ENCODE measurements at regions not wholly inside any gene's neighbourhood (a gene's known extent, or its start where the extent isn't known, plus 50 kb on each side); places are given as distances from the start of the nearest gene placed in this dataset.
"Not testable (repeated sequence)": the region's sequence is repeated elsewhere in the genome, so short reads cannot be mapped to it uniquely, and the experiment has no call there.

- H3K27ac ChIP-seq (replicated peaks); DNase-seq (ENCODE audit: low read depth in 1 of 2, low spot score in 1 of 2); H3K27me3 ChIP-seq (ENCODE audit: insufficient read depth, poor library complexity, severe bottlenecking); H3K4me3 ChIP-seq (replicated peaks; ENCODE audit: insufficient read depth, low read length): not testable (repeated sequence)
Measured at GRCh38 chr10:46774945-46775667, 136.1 kb upstream of the PTPN20 start.

DNA sequence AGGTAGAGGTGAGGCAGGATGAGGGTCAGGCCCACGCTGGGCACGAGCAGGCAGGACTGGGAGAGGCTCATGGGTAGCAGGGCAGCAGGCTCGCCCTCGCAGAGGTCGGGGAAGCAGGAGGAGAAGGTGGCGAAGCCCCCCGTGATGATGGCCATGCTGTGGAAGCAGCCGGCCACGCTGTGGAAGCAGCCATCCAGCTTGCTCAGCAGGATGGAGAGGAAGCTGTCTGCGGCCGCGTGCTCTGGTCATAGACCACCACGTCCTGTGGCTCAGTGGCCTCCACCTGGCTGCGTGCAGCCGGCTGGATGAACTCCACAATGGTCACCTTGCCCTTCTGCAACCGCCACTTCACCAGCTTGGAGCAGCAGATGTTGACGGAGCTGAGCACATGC is 135.6 kb upstream of the PTPN20 start:
- not testable (repeated sequence) for H3K4me3 ChIP-seq (replicated peaks; ENCODE audit: insufficient read depth, low read length); DNase-seq (ENCODE audit: low read depth in 1 of 2, low spot score in 1 of 2); H3K27me3 ChIP-seq (ENCODE audit: insufficient read depth, poor library complexity, severe bottlenecking); H3K27ac ChIP-seq (replicated peaks)

DNA sequence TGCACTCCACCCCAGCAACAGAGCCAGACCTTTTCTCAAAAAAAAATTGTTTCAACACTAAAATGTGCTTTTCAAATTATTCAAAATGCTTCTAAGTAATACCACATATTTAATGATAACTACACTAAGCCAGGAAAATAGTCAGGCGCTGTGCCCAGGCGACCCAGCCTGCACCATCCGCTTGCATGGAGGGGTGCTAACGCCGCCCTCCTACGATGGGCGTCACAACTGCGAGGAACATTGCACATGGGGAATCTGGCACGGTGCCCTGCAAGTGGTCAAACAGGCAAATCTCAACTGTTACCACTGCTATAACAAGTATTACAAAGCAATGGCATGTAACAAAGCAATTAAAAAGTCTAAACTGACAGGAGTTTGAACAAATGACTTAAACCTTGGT is 131.7 kb upstream of the PTPN20 start:
- peak in 1 of 2 experiments; percentile 44 for DNase-seq (ENCODE audit: low read depth in 1 of 2, low spot score in 1 of 2)
- H3K27me3 ChIP-seq (ENCODE audit: insufficient read depth, poor library complexity, severe bottlenecking); H3K4me3 ChIP-seq (replicated peaks; ENCODE audit: insufficient read depth, low read length); H3K27ac ChIP-seq (replicated peaks): not testable (repeated sequence)

- not testable (repeated sequence) for DNase-seq (ENCODE audit: low read depth in 1 of 2, low spot score in 1 of 2); H3K27me3 ChIP-seq (ENCODE audit: insufficient read depth, poor library complexity, severe bottlenecking); H3K27ac ChIP-seq (replicated peaks); H3K4me3 ChIP-seq (replicated peaks; ENCODE audit: insufficient read depth, low read length)
Measured at GRCh38 chr10:46780164-46780563, 131.1 kb upstream of the PTPN20 start.

DNA sequence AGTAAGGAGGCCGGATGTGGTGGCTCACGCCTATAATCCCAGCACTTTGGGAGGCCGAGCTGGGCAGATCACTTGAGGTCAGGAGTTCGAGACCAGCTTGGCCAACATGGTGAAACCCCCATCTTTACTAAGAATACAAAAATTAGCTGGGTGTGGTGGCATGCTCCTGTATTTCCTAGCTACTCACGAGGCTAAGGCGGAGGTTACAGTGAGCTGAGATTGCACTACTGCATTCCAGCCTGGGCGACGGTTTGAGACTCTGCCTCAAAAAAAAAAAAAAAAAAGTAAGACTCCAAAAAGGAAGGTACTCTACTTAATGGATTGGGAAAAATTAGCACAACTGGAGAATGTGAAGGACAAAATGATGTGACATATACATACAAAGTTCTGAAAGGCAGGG is 130.2 kb upstream of the PTPN20 start:
- H3K27me3 ChIP-seq (ENCODE audit: insufficient read depth, poor library complexity, severe bottlenecking); DNase-seq (ENCODE audit: low read depth in 1 of 2, low spot score in 1 of 2); H3K4me3 ChIP-seq (replicated peaks; ENCODE audit: insufficient read depth, low read length); H3K27ac ChIP-seq (replicated peaks): not testable (repeated sequence)

- not testable (repeated sequence) for DNase-seq (ENCODE audit: low read depth in 1 of 2, low spot score in 1 of 2)
Measured at GRCh38 chr10:46782001-46782874, 129.0 kb upstream of the PTPN20 start.

DNA sequence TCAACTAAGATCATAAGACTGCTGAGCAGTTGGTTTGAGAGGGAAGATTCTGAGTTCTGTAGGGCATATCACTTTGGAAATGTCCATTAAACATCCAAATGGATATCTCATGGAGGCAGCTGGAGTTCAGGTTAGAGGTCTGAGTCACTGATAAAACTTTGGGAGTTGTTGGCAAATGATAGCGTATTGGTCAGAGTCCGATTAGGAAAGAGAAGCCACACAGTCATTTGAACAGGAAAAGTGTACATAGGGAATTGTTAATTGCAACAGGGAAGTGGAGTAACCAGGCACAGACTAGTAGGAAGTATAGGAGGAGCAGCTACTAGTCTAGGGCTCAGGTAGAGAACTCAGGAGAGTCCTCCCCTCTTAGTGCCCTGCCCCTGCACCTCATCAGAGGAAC is 126.6 kb upstream of the PTPN20 start:
- not testable (repeated sequence) for H3K27ac ChIP-seq (replicated peaks); DNase-seq (ENCODE audit: low read depth in 1 of 2, low spot score in 1 of 2); H3K27me3 ChIP-seq (ENCODE audit: insufficient read depth, poor library complexity, severe bottlenecking); H3K4me3 ChIP-seq (replicated peaks; ENCODE audit: insufficient read depth, low read length)

More at GRCh38 chr10:46782001-46782874, 129.0 kb upstream of the PTPN20 start:
- not testable (repeated sequence) for H3K27ac ChIP-seq (replicated peaks); H3K4me3 ChIP-seq (replicated peaks; ENCODE audit: insufficient read depth, low read length); H3K27me3 ChIP-seq (ENCODE audit: insufficient read depth, poor library complexity, severe bottlenecking)

GRCh38 chr10:46786125-46786517 is 125.1 kb upstream of the PTPN20 start:
- H3K27me3 ChIP-seq (ENCODE audit: insufficient read depth, poor library complexity, severe bottlenecking); DNase-seq (ENCODE audit: low read depth in 1 of 2, low spot score in 1 of 2); H3K27ac ChIP-seq (replicated peaks): not testable (repeated sequence)
- peak overlapping the region; percentile 29 for H3K4me3 ChIP-seq (replicated peaks; ENCODE audit: insufficient read depth, low read length)

- TF ChIP-seq GABPA (IDR thresholded peaks at IDR 0.05; ENCODE audit: low read depth) (peak; percentile 86), POLR2AphosphoS5 (IDR thresholded peaks at IDR 0.05; ENCODE audit: low read depth) (peak; percentile 21; the same call in 1 of the 2 replicates)
- H3K27me3 ChIP-seq (ENCODE audit: insufficient read depth, poor library complexity, severe bottlenecking) = not testable (repeated sequence)
- DNase-seq (ENCODE audit: low read depth in 1 of 2, low spot score in 1 of 2) = peak; percentile 2 to 76
- peak overlapping the region; percentile 55 for H3K4me3 ChIP-seq (replicated peaks; ENCODE audit: insufficient read depth, low read length)
- H3K27ac ChIP-seq (replicated peaks) = peak overlapping the region; percentile 35
Measured at GRCh38 chr10:46786518-46787320, 124.5 kb upstream of the PTPN20 start.

DNA sequence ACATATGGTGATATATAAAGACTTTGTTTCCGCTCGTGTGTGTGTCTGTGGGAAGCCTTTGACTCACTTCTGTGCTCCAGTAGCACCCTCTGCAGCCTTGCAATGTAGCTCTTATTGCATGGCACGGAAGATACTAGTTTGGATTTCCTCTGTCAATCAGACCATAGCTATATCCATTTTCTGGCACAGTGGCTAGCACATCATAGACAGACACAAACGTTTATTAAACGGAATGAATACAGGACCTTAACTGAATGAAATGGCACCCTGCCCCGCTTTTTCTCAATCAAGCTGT is 124.0 kb upstream of the PTPN20 start:
- TF ChIP-seq GABPA (IDR thresholded peaks at IDR 0.05; ENCODE audit: low read depth) = no peak
- no peak for TF ChIP-seq SPI1 (IDR thresholded peaks at IDR 0.05; ENCODE audit: borderline replicate concordance, low read depth)
- TF ChIP-seq POLR2AphosphoS5 (IDR thresholded peaks at IDR 0.05; ENCODE audit: low read depth) = no peak
- TF ChIP-seq REST (IDR thresholded peaks at IDR 0.05; ENCODE audit: insufficient replicate concordance, low read depth) = no peak
- TF ChIP-seq, protein P1, sequence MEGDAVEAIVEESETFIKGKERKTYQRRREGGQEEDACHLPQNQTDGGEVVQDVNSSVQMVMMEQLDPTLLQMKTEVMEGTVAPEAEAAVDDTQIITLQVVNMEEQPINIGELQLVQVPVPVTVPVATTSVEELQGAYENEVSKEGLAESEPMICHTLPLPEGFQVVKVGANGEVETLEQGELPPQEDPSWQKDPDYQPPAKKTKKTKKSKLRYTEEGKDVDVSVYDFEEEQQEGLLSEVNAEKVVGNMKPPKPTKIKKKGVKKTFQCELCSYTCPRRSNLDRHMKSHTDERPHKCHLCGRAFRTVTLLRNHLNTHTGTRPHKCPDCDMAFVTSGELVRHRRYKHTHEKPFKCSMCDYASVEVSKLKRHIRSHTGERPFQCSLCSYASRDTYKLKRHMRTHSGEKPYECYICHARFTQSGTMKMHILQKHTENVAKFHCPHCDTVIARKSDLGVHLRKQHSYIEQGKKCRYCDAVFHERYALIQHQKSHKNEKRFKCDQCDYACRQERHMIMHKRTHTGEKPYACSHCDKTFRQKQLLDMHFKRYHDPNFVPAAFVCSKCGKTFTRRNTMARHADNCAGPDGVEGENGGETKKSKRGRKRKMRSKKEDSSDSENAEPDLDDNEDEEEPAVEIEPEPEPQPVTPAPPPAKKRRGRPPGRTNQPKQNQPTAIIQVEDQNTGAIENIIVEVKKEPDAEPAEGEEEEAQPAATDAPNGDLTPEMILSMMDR (IDR thresholded peaks at IDR 0.05; ENCODE audit: insufficient read depth, low read length) = no peak
- Histone ChIP-seq H3K4me3 (replicated peaks; ENCODE audit: insufficient read depth, low read length) (peak overlapping the region; percentile 55), H3K27ac (replicated peaks) (no peak overlapping the region), H3K27me3 (ENCODE audit: insufficient read depth, poor library complexity, severe bottlenecking) (no peaks in the 10 kb centered on the region)
- DNase-seq (ENCODE audit: low read depth in 1 of 2, low spot score in 1 of 2) = peak; percentile 4 to 66
